HEK293 (cell line): ENCODE measurements at regions not wholly inside any gene's neighbourhood (a gene's known extent, or its start where the extent isn't known, plus 50 kb on each side); places are given as distances from the start of the nearest gene placed in this dataset.

Experiments
- CTCF ChIA-PET: fragments of 350-600 bp; formaldehyde crosslinking; extraction: SDS; loops from one replicate; lab custom pipeline; 2021; ENCODE audit warnings: antibody characterized with exemption; lab: Yijun Ruan, JAX
- POLR2A ChIA-PET: fragments of 300-600 bp; formaldehyde crosslinking; extraction: SDS; loops from one replicate; lab custom pipeline; 2020; ENCODE audit warnings: antibody characterized with exemption, inconsistent platforms; lab: Yijun Ruan, JAX
- H3K27ac ChIP-seq: fragments of 200-500 bp; sonication (Bioruptor generic); 2 replicates; pipeline ENCODE4 v1.5.1; 2014; ENCODE audit warnings: low read depth, low read length, control low read depth, inconsistent platforms; ENCODE audit errors: extremely low read depth
- H3K36me3 ChIP-seq, 2 experiments: fragments of 200-500 bp in 1 of 2; sonication (Bioruptor generic) in 1 of 2; 1 replicate in 1 of 2; 2 replicates in 1 of 2; pipeline ENCODE4 v1.5.1; 2014 to 2017; ENCODE audit warnings: inconsistent platforms in 2 of 2, low read length in 2 of 2; ENCODE audit not compliant: control insufficient read depth in 2 of 2, insufficient read depth in 1 of 2
- H3K4me1 ChIP-seq: fragments of 200-500 bp; sonication (Bioruptor generic); 2 replicates; pipeline ENCODE4 v1.5.1; 2014; ENCODE audit warnings: mild to moderate bottlenecking, low read length, inconsistent platforms; ENCODE audit not compliant: control insufficient read depth, insufficient read depth
- H3K4me3 ChIP-seq: 2 replicates; pipeline ENCODE4 v1.5.1; 2011; ENCODE audit warnings: low read depth, mild to moderate bottlenecking, control low read depth, low read length, moderate library complexity
- H3K9me3 ChIP-seq: fragments of 200-500 bp; sonication (Bioruptor generic); 2 replicates; pipeline ENCODE4 v1.5.1; 2014; ENCODE audit warnings: low read depth, low read length, inconsistent platforms; ENCODE audit not compliant: control insufficient read depth, insufficient read depth
- CTCF ChIP-seq: fragments of 450-650 bp; formaldehyde crosslinking; IDR thresholded peaks from 2 replicates; pipeline ENCODE4 v1.5.1; 2016; ENCODE audit warnings: missing biosample characterization, missing genetic modification characterization
- GLI4 ChIP-seq: fragments of 450-650 bp; formaldehyde crosslinking; IDR thresholded peaks from 2 replicates; pipeline ENCODE4 v1.5.1; 2016; ENCODE audit warnings: missing biosample characterization, missing genetic modification characterization
- PRDM1 ChIP-seq: fragments of 450-650 bp; formaldehyde crosslinking; IDR thresholded peaks from 2 replicates; pipeline ENCODE4; 2016; ENCODE audit warnings: missing biosample characterization, missing genetic modification characterization
- SP7 ChIP-seq: fragments of 450-650 bp; formaldehyde crosslinking; IDR thresholded peaks from 2 replicates; pipeline ENCODE4 v1.5.1; 2016; ENCODE audit warnings: missing biosample characterization, missing genetic modification characterization
- TRIM28 ChIP-seq: IDR thresholded peaks from 2 replicates; pipeline ENCODE4 v1.6.1; 2011; ENCODE audit warnings: low read length, control low read depth, borderline replicate concordance
- YY1 ChIP-seq: fragments of 450-650 bp; formaldehyde crosslinking; IDR thresholded peaks from 2 replicates; pipeline ENCODE4 v1.5.1; 2018; ENCODE audit warnings: missing biosample characterization, missing genetic modification characterization
- ZBTB17 ChIP-seq: fragments of 450-650 bp; formaldehyde crosslinking; IDR thresholded peaks from 2 replicates; pipeline ENCODE4 v1.5.1; 2016; ENCODE audit warnings: missing biosample characterization, missing genetic modification characterization
- ZNF148 ChIP-seq: fragments of 450-650 bp; formaldehyde crosslinking; IDR thresholded peaks from 2 replicates; pipeline ENCODE4 v1.5.0; 2017; ENCODE audit warnings: missing biosample characterization, missing genetic modification characterization, borderline replicate concordance
- ZNF2 ChIP-seq: fragments of 450-650 bp; formaldehyde crosslinking; IDR thresholded peaks from 2 replicates; pipeline ENCODE4 v1.5.1; 2016; ENCODE audit warnings: missing biosample characterization, missing genetic modification characterization
- ZNF274 ChIP-seq, 2 experiments: fragments of 200-500 bp in 1 of 2; fragments of 450-650 bp in 1 of 2; sonication (Bioruptor generic) in 1 of 2; formaldehyde crosslinking in 1 of 2; IDR thresholded peaks; 2 replicates each; pipeline versions ENCODE4 v1.5.1 to v1.6.1; 2014 to 2016; ENCODE audit warnings: borderline replicate concordance in 1 of 2, inconsistent platforms in 1 of 2, low read length in 1 of 2, missing biosample characterization in 1 of 2, missing genetic modification characterization in 1 of 2
- ZNF341 ChIP-seq: fragments of 450-650 bp; formaldehyde crosslinking; IDR thresholded peaks from 2 replicates; pipeline ENCODE4; 2016; ENCODE audit warnings: low read depth, missing biosample characterization, missing genetic modification characterization
- ZNF362 ChIP-seq: fragments of 450-650 bp; formaldehyde crosslinking; IDR thresholded peaks from 2 replicates; pipeline ENCODE4 v1.5.1; 2016; ENCODE audit warnings: missing biosample characterization, missing genetic modification characterization
- ZNF518A ChIP-seq: fragments of 450-650 bp; formaldehyde crosslinking; conservative IDR thresholded peaks from 2 replicates; pipeline ENCODE4 v1.5.1; 2016; ENCODE audit warnings: low read depth, missing biosample characterization, missing genetic modification characterization
- ZNF654 ChIP-seq: fragments of 450-650 bp; formaldehyde crosslinking; IDR thresholded peaks from 2 replicates; pipeline ENCODE4 v1.5.1; 2016; ENCODE audit warnings: low read depth, missing biosample characterization, missing genetic modification characterization
- ZNF660 ChIP-seq: fragments of 450-650 bp; IDR thresholded peaks from 2 replicates; pipeline ENCODE4 v1.5.1; 2018; ENCODE audit warnings: missing biosample characterization, mild to moderate bottlenecking, missing genetic modification characterization

GRCh38 chr1:233440951-233441401 is 113.5 kb downstream of the MAP3K21 start:
- POLR2A ChIA-PET, result interaction anchor here (1.0 kb wide), 1 partner anchor 173 kb away, joined by 5 read pairs; the partner anchor contains the start of gene KCNK1
- no peak overlapping the region for H3K4me3 ChIP-seq
- CTCF ChIA-PET, result interaction anchor here (0.5 to 5.0 kb wide), 115 partner anchors 9 to 983 kb away, joined by 3 to 66 read pairs (median 4); partner anchors contain the start of genes COA6, KCNK1 and SLC35F3
- no peaks in the 10 kb centered on the region for H3K36me3 ChIP-seq
- H3K27ac ChIP-seq, result no peak overlapping the region
- no peaks in the 10 kb centered on the region for H3K9me3 ChIP-seq
- peak; percentile 88 for TF ChIP-seq ZNF2 (tag by site-specific recombination)
- TF ChIP-seq ZNF660 (tag by site-specific recombination), result peak; percentile 95
- peak; percentile 45; the same call in 1 of the 2 replicates for TF ChIP-seq TRIM28
- no peak for TF ChIP-seq ZNF362
- no peak for TF ChIP-seq ZNF274 (IDR thresholded peaks at IDR 0.05; ENCODE audit: low read length)
- TF ChIP-seq ZNF274 (tag by site-specific recombination; IDR thresholded peaks at IDR 0.05; ENCODE audit: borderline replicate concordance), result no peak
- TF ChIP-seq GLI4 (tag by site-specific recombination), result no peak
- TF ChIP-seq ZNF518A (tag by site-specific recombination), result peak; percentile 16; the same call in 1 of the 2 replicates
- TF ChIP-seq YY1 (tag by site-specific recombination), result peak; percentile 53
- peak; percentile 39; the same call in 1 of the 2 replicates for TF ChIP-seq ZBTB17 (tag by site-specific recombination)
- peak; percentile 87 for TF ChIP-seq CTCF (tag by site-specific recombination)
- TF ChIP-seq ZNF148 (tag by site-specific recombination), result no peak
- peak; percentile 35; the same call in 1 of the 2 replicates for TF ChIP-seq PRDM1 (tag by site-specific recombination)
- TF ChIP-seq SP7 (tag by site-specific recombination), result peak; percentile 21; the same call in 1 of the 2 replicates
- peak; percentile 57 for TF ChIP-seq ZNF341 (tag by site-specific recombination)
- TF ChIP-seq ZNF654 (tag by site-specific recombination), result peak; percentile 94
- TF ChIP-seq, all 188 proteins: peak for 11
- H3K4me1 ChIP-seq, result no peaks in the 10 kb centered on the region
